GM19324 (cell line): ENCODE measurements at regions not wholly inside any gene's neighbourhood (a gene's known extent, or its start where the extent isn't known, plus 50 kb on each side); places are given as distances from the start of the nearest gene placed in this dataset.
"Not testable (repeated sequence)": the region's sequence is repeated elsewhere in the genome, so short reads cannot be mapped to it uniquely, and the experiment has no call there.

Experiments
- ATAC-seq: cut with Tn5 transposase; IDR thresholded peaks from one replicate; pipeline ENCODE4 v1.9.1; 2021; ENCODE audit warnings: mild to moderate bottlenecking, moderate library complexity; ENCODE audit not compliant: unreplicated experiment, low FRiP score

- ATAC-seq: no peak
These were observed 1100.6 kb downstream of the OTOL1 start for GRCh38 chr3:162597226-162597625.

GRCh38 chr3:162598500-162598899 is 1101.9 kb downstream of the OTOL1 start:
- ATAC-seq: not testable (repeated sequence)

- ATAC-seq: not testable (repeated sequence)
These were observed 1103.1 kb downstream of the OTOL1 start for GRCh38 chr3:162599742-162600141.

- no peak for ATAC-seq
These were observed 1104.6 kb downstream of the OTOL1 start for GRCh38 chr3:162601101-162601670.

- no peak for ATAC-seq
These were observed 1106.0 kb downstream of the OTOL1 start for GRCh38 chr3:162602619-162603018.

- no peak for ATAC-seq
These were observed 1109.1 kb downstream of the OTOL1 start for GRCh38 chr3:162605651-162606204.

GRCh38 chr3:162610261-162610660 is 1113.7 kb downstream of the OTOL1 start:
- no peak for ATAC-seq

GRCh38 chr3:162612991-162613390 is 1116.4 kb downstream of the OTOL1 start:
- no peak for ATAC-seq

GRCh38 chr3:162626172-162626571 is 1129.6 kb downstream of the OTOL1 start:
- ATAC-seq: no peak

- ATAC-seq: no peak
These were observed 1131.9 kb downstream of the OTOL1 start for GRCh38 chr3:162628531-162628930.

- ATAC-seq: no peak
These were observed 1132.8 kb downstream of the OTOL1 start for GRCh38 chr3:162629372-162629771.

GRCh38 chr3:162632672-162633071 is 1136.1 kb downstream of the OTOL1 start:
- ATAC-seq: no peak

- ATAC-seq: not testable (repeated sequence)
These were observed 1143.6 kb downstream of the OTOL1 start for GRCh38 chr3:162640208-162640607.

- ATAC-seq: no peak
These were observed 1144.7 kb downstream of the OTOL1 start for GRCh38 chr3:162641317-162641716.

- no peak for ATAC-seq
These were observed 1145.3 kb downstream of the OTOL1 start for GRCh38 chr3:162641907-162642306.

- ATAC-seq: no peak
These were observed 1146.6 kb downstream of the OTOL1 start for GRCh38 chr3:162643245-162643644.

GRCh38 chr3:162647321-162647720 is 1150.7 kb downstream of the OTOL1 start:
- no peak for ATAC-seq

GRCh38 chr3:162658003-162658402 is 1161.4 kb downstream of the OTOL1 start:
- ATAC-seq: no peak

GRCh38 chr3:162665684-162666391 is 1169.2 kb downstream of the OTOL1 start:
- ATAC-seq: no peak

- ATAC-seq: no peak
These were observed 1170.2 kb downstream of the OTOL1 start for GRCh38 chr3:162666835-162667234.

GRCh38 chr3:162670181-162670580 is 1173.6 kb downstream of the OTOL1 start:
- ATAC-seq: no peak

- ATAC-seq: no peak
These were observed 1180.9 kb downstream of the OTOL1 start for GRCh38 chr3:162677475-162677874.
